NCI-H2107 treated with DMSO at 0.1 percent for 48 hours (cell line): ENCODE measurements at regions not wholly inside any gene's neighbourhood (a gene's known extent, or its start where the extent isn't known, plus 50 kb on each side); places are given as distances from the start of the nearest gene placed in this dataset.

Experiments
- DNase-seq: peaks from one replicate; lab custom pipeline; 2025; ENCODE audit not compliant: unreplicated experiment; lab: John Stamatoyannopoulos, UW

- no peak for DNase-seq
Observed at GRCh38 chrX:4322916-4323315, 609.5 kb upstream of the PRKX start.

GRCh38 chrX:4320436-4320947, 607.0 kb upstream of the PRKX start:
- DNase-seq: no peak

GRCh38 chrX:4315891-4316290, 602.4 kb upstream of the PRKX start:
- no peak for DNase-seq

- DNase-seq: no peak
Observed at GRCh38 chrX:4314586-4314985, 601.1 kb upstream of the PRKX start.

GRCh38 chrX:4277122-4277521, 563.7 kb upstream of the PRKX start:
- DNase-seq: no peak

GRCh38 chrX:4268676-4269075, 555.2 kb upstream of the PRKX start:
- no peak for DNase-seq

- no peak for DNase-seq
Observed at GRCh38 chrX:4265036-4265435, 551.6 kb upstream of the PRKX start.

GRCh38 chrX:4263030-4263803, 549.8 kb upstream of the PRKX start:
- no peak for DNase-seq

GRCh38 chrX:4253092-4253491, 539.6 kb upstream of the PRKX start:
- no peak for DNase-seq

GRCh38 chrX:4249401-4249800, 536.0 kb upstream of the PRKX start:
- DNase-seq: no peak

GRCh38 chrX:4243759-4244158, 530.3 kb upstream of the PRKX start:
- DNase-seq: no peak

GRCh38 chrX:4240541-4241194, 527.2 kb upstream of the PRKX start:
- no peak for DNase-seq

GRCh38 chrX:4239650-4240540, 526.4 kb upstream of the PRKX start:
- DNase-seq: no peak

GRCh38 chrX:4238916-4239315, 525.5 kb upstream of the PRKX start:
- no peak for DNase-seq

- no peak for DNase-seq
Observed at GRCh38 chrX:4225086-4225485, 511.6 kb upstream of the PRKX start.

- no peak for DNase-seq
Observed at GRCh38 chrX:4206941-4207340, 493.5 kb upstream of the PRKX start.

GRCh38 chrX:4197971-4198370, 484.5 kb upstream of the PRKX start:
- DNase-seq: no peak

GRCh38 chrX:4193500-4194155, 480.2 kb upstream of the PRKX start:
- no peak for DNase-seq

GRCh38 chrX:4186331-4186730, 472.9 kb upstream of the PRKX start:
- no peak for DNase-seq

- no peak for DNase-seq
Observed at GRCh38 chrX:4185086-4185485, 471.6 kb upstream of the PRKX start.

- no peak for DNase-seq
Observed at GRCh38 chrX:4182408-4182806, 469.0 kb upstream of the PRKX start.
